Natural killer cell (primary cell): ENCODE measurements at regions not wholly inside any gene's neighbourhood (a gene's known extent, or its start where the extent isn't known, plus 50 kb on each side); places are given as distances from the start of the nearest gene placed in this dataset.

ENCODE experiments used
- ATAC-seq, 3 donors: fragments of 150-1000 bp in 2 of 3; fragments of 200-7000 bp in 1 of 3; cut with Tn5 transposase; 1 replicate in 1 of 3; 2 replicates in 2 of 3; pipeline ENCODE4 v1.10.0; 2021; ENCODE audit warnings: mild to moderate bottlenecking in 2 of 3, moderate library complexity in 2 of 3
- DNase-seq, 2 donors: peaks; one replicate each; pipeline versions ENCODE4 v3.0.0 to v3.0.0-alpha.2; 2013 to 2021; ENCODE audit warnings: mixed read lengths in 1 of 2
- H3K27ac ChIP-seq: one replicate; pipeline ENCODE4 v1.5.1; 2013; ENCODE audit warnings: mild to moderate bottlenecking, low read length
- H3K27me3 ChIP-seq: one replicate; pipeline ENCODE4 v1.6.1; 2013; ENCODE audit warnings: low read length; ENCODE audit not compliant: control insufficient read depth, insufficient read depth
- H3K36me3 ChIP-seq: one replicate; pipeline ENCODE4 v1.6.1; 2013; ENCODE audit warnings: low read length; ENCODE audit not compliant: control insufficient read depth, insufficient read depth
- H3K4me1 ChIP-seq: one replicate; pipeline ENCODE4 v1.6.1; 2013; ENCODE audit warnings: low read length; ENCODE audit not compliant: control insufficient read depth, insufficient read depth
- H3K4me3 ChIP-seq: one replicate; pipeline ENCODE4 v1.5.1; 2013; ENCODE audit warnings: low read length
- H3K9me3 ChIP-seq: one replicate; pipeline ENCODE4 v1.6.1; 2013; ENCODE audit warnings: low read length; ENCODE audit not compliant: control insufficient read depth, insufficient read depth
- H3K27ac Mint-ChIP-seq, 2 donors: one replicate each; pipeline ENCODE4 v1.8.0; 2022; ENCODE audit warnings: mild to moderate bottlenecking in 2 of 2, mixed read lengths in 2 of 2, moderate library complexity in 1 of 2
- H3K27me3 Mint-ChIP-seq, 2 donors: one replicate each; pipeline ENCODE4 v1.8.0; 2022; ENCODE audit warnings: low read depth in 2 of 2, mixed read lengths in 2 of 2
- H3K36me3 Mint-ChIP-seq: one replicate; pipeline ENCODE4 v1.8.0; 2022; ENCODE audit warnings: mixed read lengths
- H3K4me1 Mint-ChIP-seq, 2 donors: one replicate each; pipeline ENCODE4 v1.8.0; 2022; ENCODE audit warnings: mixed read lengths in 2 of 2
- H3K4me3 Mint-ChIP-seq: one replicate; pipeline ENCODE4 v1.8.0; 2022; ENCODE audit warnings: mild to moderate bottlenecking, moderate library complexity, mixed read lengths
- H3K9me3 Mint-ChIP-seq, 2 donors: one replicate each; pipeline ENCODE4 v1.8.0; 2022; ENCODE audit warnings: mixed read lengths in 2 of 2
- CTCF ChIP-seq: fragments of 200-600 bp; IDR thresholded peaks from one replicate; pipeline ENCODE4 v1.8.0; 2022; ENCODE audit warnings: antibody characterized with exemption
- WGBS: methylation state at CpG from one replicate; pipeline ENCODE4 v1.1.7; 2013; ENCODE audit warnings: missing lambda C conversion rate; ENCODE audit not compliant: insufficient coverage; 5-methylcytosine and 5-hydroxymethylcytosine counted together
- intact Hi-C: fragments of 100-400 bp; cut with micrococcal nuclease; formaldehyde crosslinking; loops from one replicate; pipeline ENCODE4 v1.14.2; 2022

- no peak for TF ChIP-seq CTCF
- peaks cover 0 to 10% of the 10 kb centered on the region in 2 donors for H3K27me3 Mint-ChIP-seq
- intact Hi-C loops = no loop called here
- no peaks in the 10 kb centered on the region for H3K36me3 Mint-ChIP-seq
- no peak for ATAC-seq
- H3K4me3 Mint-ChIP-seq = no peak overlapping the region
- peaks cover 10% of the 10 kb centered on the region for H3K4me1 ChIP-seq
- H3K36me3 ChIP-seq = no peaks in the 10 kb centered on the region
- H3K9me3 Mint-ChIP-seq = no peaks in the 10 kb centered on the region
- 88% methylated on average over 4 of the region's 4 CpGs for WGBS
- no peaks in the 10 kb centered on the region for H3K4me1 Mint-ChIP-seq
- DNase-seq = no peak
- no peak overlapping the region for H3K4me3 ChIP-seq
- no peak overlapping the region for H3K27ac Mint-ChIP-seq
- no peak overlapping the region for H3K27ac ChIP-seq
- H3K9me3 ChIP-seq = no peaks in the 10 kb centered on the region
- no peaks in the 10 kb centered on the region for H3K27me3 ChIP-seq
Measured at GRCh38 chr15:66832664-66833063, 130.6 kb downstream of the SMAD6 start.

- Mint-ChIP-seq H3K27me3 (peaks cover 0 to 10% of the 10 kb centered on the region in 2 donors), H3K4me1 (no peaks in the 10 kb centered on the region), H3K9me3 (no peaks in the 10 kb centered on the region), H3K4me3 (no peak overlapping the region), H3K27ac (no peak overlapping the region), H3K36me3 (no peaks in the 10 kb centered on the region)
- 68% methylated on average over 8 of the region's 8 CpGs for WGBS
- H3K27me3 ChIP-seq = no peaks in the 10 kb centered on the region
- intact Hi-C loops = no loop called here
- no peaks in the 10 kb centered on the region for H3K36me3 ChIP-seq
- H3K27ac ChIP-seq = no peak overlapping the region
- no peaks in the 10 kb centered on the region for H3K9me3 ChIP-seq
- H3K4me1 ChIP-seq = peaks cover 10% of the 10 kb centered on the region
- no peak for TF ChIP-seq CTCF
- ATAC-seq = no peak
- no peak for DNase-seq
- H3K4me3 ChIP-seq = no peak overlapping the region
Measured at GRCh38 chr15:66833371-66833770, 131.3 kb downstream of the SMAD6 start.

- H3K27ac Mint-ChIP-seq = no peak overlapping the region
- no peak overlapping the region for H3K4me3 ChIP-seq
- peaks cover 0 to 10% of the 10 kb centered on the region in 2 donors for H3K27me3 Mint-ChIP-seq
- H3K4me1 ChIP-seq = peaks cover 10% of the 10 kb centered on the region
- intact Hi-C loops = no loop called here
- no peaks in the 10 kb centered on the region for H3K4me1 Mint-ChIP-seq
- H3K4me3 Mint-ChIP-seq = no peak overlapping the region
- no peaks in the 10 kb centered on the region for H3K36me3 ChIP-seq
- WGBS = 79% methylated on average over 5 of the region's 5 CpGs
- no peaks in the 10 kb centered on the region for H3K27me3 ChIP-seq
- no peak for TF ChIP-seq CTCF
- no peaks in the 10 kb centered on the region for H3K36me3 Mint-ChIP-seq
- H3K9me3 Mint-ChIP-seq = no peaks in the 10 kb centered on the region
- no peak for DNase-seq
- ATAC-seq = no peak
- H3K27ac ChIP-seq = no peak overlapping the region
- no peaks in the 10 kb centered on the region for H3K9me3 ChIP-seq
Measured at GRCh38 chr15:66833803-66834202, 131.8 kb downstream of the SMAD6 start.
